Nephron progenitor cell (in vitro differentiated cells): ENCODE measurements at regions not wholly inside any gene's neighbourhood (a gene's known extent, or its start where the extent isn't known, plus 50 kb on each side); places are given as distances from the start of the nearest gene placed in this dataset.
"Not testable (repeated sequence)": the region's sequence is repeated elsewhere in the genome, so short reads cannot be mapped to it uniquely, and the experiment has no call there.

Source experiments
- DNase-seq: peaks from one replicate; pipeline ENCODE4 v3.0.0; 2021
- H3K27ac Mint-ChIP-seq: 2 replicates; pipeline ENCODE4 v1.8.0; 2021; ENCODE audit warnings: mild to moderate bottlenecking, moderate library complexity, mixed read lengths
- H3K27me3 Mint-ChIP-seq: 2 replicates; pipeline ENCODE4 v1.8.0; 2021; ENCODE audit warnings: mild to moderate bottlenecking, low read depth, mixed read lengths; ENCODE audit not compliant: poor library complexity
- H3K36me3 Mint-ChIP-seq: 2 replicates; pipeline ENCODE4 v1.8.0; 2021; ENCODE audit warnings: low read depth, mixed read lengths
- H3K4me1 Mint-ChIP-seq: 2 replicates; pipeline ENCODE4 v1.8.0; 2021; ENCODE audit warnings: mixed read lengths
- H3K4me3 Mint-ChIP-seq: 2 replicates; pipeline ENCODE4 v1.8.0; 2021; ENCODE audit warnings: mild to moderate bottlenecking, moderate library complexity, mixed read lengths
- H3K9me3 Mint-ChIP-seq: 2 replicates; pipeline ENCODE4 v1.8.0; 2021; ENCODE audit warnings: mild to moderate bottlenecking, moderate library complexity, mixed read lengths
- CTCF ChIP-seq: fragments of 200-600 bp; sonication (generic); IDR thresholded peaks from 2 replicates; pipeline ENCODE4 v1.5.0; 2021; ENCODE audit warnings: antibody characterized with exemption

DNA sequence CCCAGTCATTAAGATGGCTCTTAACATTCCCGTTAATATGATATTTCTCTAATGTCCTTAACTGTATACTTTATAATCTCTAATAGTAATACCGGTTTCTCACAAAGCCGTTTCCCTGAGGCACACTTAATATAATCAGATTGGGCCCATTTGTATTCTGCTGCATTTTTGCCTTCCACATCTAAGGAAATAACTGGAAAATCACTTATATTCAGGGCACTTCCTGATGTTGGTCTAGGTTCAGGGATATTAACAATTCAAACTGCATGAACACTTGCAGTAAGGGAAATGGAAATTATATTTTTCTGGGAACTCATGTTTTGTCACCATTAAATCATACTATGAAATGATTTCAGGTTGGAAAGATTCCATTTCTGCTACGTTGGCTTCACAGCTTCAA, 119.8 kb downstream of the TPR start:
- Mint-ChIP-seq H3K27me3 (peaks cover 3% of the 10 kb centered on the region), H3K9me3 (peaks cover 16% of the 10 kb centered on the region), H3K36me3 (peaks cover 2% of the 10 kb centered on the region), H3K27ac (no peak overlapping the region), H3K4me1 (no peaks in the 10 kb centered on the region), H3K4me3 (no peak overlapping the region)
- no peak for TF ChIP-seq CTCF
- no peak for DNase-seq

- no peak overlapping the region for H3K4me3 Mint-ChIP-seq
- H3K4me1 Mint-ChIP-seq, result no peaks in the 10 kb centered on the region
- DNase-seq, result no peak
- no peak for TF ChIP-seq CTCF
- H3K36me3 Mint-ChIP-seq, result peaks cover 5% of the 10 kb centered on the region
- H3K27ac Mint-ChIP-seq, result no peak overlapping the region
- peaks cover 26% of the 10 kb centered on the region for H3K9me3 Mint-ChIP-seq
- H3K27me3 Mint-ChIP-seq, result peaks cover 3% of the 10 kb centered on the region
Measured at GRCh38 chr1:186250529-186250928, 124.5 kb downstream of the TPR start.

GRCh38 chr1:186248608-186249007, 126.4 kb downstream of the TPR start:
- H3K27me3 Mint-ChIP-seq, H3K27ac Mint-ChIP-seq, H3K4me1 Mint-ChIP-seq, H3K36me3 Mint-ChIP-seq, H3K4me3 Mint-ChIP-seq, DNase-seq: not testable (repeated sequence)
- H3K9me3 Mint-ChIP-seq, result peaks cover 26% of the 10 kb centered on the region

DNA sequence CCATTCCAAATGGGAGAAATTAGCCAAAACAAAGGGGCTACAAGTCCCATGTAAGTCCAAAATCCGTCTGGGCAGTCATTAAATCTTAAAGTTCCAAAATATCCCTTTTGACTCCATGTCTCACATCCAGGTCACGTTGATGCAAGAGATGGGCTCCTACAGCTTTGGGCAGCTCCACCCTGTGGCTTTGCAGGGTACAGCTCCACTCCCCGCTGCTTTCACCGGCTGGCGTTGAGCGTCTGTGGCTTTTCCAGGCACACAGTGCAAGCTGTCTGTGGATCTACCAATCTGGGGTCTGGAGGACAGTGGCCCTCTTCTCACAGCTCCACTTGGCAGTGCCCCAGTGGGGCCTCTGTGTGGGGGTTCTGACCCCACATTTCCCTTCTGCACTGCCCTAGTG, 130.2 kb downstream of the TPR start:
- no peak for TF ChIP-seq CTCF
- H3K4me3 Mint-ChIP-seq, result no peak overlapping the region
- peak; percentile 9 for DNase-seq
- no peaks in the 10 kb centered on the region for H3K4me1 Mint-ChIP-seq
- H3K27me3 Mint-ChIP-seq, result peaks cover 3% of the 10 kb centered on the region
- peaks cover 16% of the 10 kb centered on the region for H3K9me3 Mint-ChIP-seq
- H3K27ac Mint-ChIP-seq, result no peak overlapping the region
- no peaks in the 10 kb centered on the region for H3K36me3 Mint-ChIP-seq
